GM13976 (cell line): ENCODE measurements at regions not wholly inside any gene's neighbourhood (a gene's known extent, or its start where the extent isn't known, plus 50 kb on each side); places are given as distances from the start of the nearest gene placed in this dataset.

Experiments used
- DNase-seq: peaks from one replicate; pipeline ENCODE4 v3.0.0; 2012; ENCODE audit warnings: low spot score
- CTCF ChIP-seq: IDR thresholded peaks from 2 replicates; pipeline ENCODE4 v1.5.1; 2012; ENCODE audit warnings: borderline replicate concordance, mild to moderate bottlenecking; ENCODE audit not compliant: insufficient read depth; ENCODE audit errors: extremely low read depth, missing control alignments, control extremely low read depth
- in situ Hi-C: fragments of 300-500 bp; cut with MboI; formaldehyde crosslinking; loops from one replicate; pipeline ENCODE4 v1.12.0; 2022; ENCODE audit warnings: low sequenced_read_pairs, mixed read lengths, inconsistent platforms; ENCODE audit not compliant: unreplicated experiment

- DNase-seq, result no peak
- no peak for TF ChIP-seq CTCF
- in situ Hi-C loops, result no loop called here
Measured at GRCh38 chr2:2837746-2838547, 506.9 kb upstream of the MYT1L start.

DNA sequence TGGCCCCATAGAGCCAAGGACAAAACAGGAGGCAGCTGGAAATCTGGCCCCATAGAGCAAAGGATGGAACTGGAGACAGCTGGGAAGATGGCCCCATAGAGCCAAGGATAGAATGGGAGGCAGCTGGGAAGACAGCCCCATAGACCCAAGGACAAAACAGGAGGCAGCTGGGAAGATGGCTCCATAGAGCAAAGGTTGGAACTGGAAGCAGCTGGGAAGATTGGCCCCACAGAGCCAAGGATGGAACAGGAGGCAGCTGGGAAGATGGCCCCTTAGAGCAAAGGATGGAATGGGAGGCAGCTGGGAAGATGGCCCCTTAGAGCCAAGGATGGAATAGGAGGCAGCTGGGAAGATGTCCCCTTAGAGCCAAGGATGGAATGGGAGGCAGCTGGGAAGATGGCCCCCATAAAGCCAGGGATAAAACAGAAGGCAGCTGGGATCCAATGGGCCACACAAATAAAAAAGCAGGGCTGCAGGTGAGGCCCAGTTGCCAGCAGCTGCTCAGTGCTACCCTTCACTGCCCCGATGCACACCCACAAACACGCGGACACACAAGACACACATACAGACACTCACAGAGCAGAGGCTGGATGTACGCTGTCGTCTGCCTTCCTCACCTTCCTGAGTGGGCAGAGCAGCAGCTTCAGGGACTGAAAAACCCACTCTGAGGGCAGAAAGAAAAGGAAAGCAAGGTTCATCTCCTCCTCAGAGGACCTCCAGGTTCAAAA lies 505.4 kb upstream of the MYT1L start:
- no peak for TF ChIP-seq CTCF
- DNase-seq, result no peak
- in situ Hi-C loops, result no loop called here

DNA sequence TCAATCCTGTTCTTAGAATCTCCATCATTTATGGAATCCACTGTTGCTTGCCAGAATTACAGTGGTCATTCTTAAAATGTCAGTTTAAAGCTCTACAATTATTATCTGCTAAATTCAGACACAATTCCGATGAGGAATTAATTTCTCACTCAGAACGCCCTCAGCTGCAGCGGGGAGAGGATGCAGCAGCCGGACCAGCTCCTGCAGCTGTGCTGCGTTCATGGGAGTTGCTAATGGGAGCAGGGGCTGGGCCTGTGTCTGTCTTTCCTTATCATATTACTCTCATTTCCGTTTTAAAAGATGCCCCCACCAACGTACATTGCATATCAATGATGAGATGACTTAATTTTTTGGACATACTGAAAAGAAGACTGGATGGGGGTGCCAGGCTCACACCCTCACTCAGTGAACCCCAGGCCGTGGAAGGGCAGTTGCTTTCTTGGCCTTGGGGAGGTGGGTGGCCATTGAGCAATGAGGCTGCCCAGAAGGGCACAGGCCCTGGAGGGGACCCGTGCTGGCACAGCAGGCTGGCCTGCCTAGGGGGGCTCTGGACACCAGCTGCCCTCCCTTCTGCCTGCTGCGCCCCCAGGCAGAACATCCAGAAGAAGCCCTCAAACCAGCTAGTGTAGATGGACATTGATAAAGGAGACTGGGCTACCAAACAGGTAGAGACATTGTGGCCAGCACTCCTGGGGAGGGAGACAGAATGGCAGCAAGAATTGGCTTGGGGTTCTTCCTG lies 503.6 kb upstream of the MYT1L start:
- TF ChIP-seq CTCF, result no peak
- in situ Hi-C loops, result no loop called here
- no peak for DNase-seq

DNA sequence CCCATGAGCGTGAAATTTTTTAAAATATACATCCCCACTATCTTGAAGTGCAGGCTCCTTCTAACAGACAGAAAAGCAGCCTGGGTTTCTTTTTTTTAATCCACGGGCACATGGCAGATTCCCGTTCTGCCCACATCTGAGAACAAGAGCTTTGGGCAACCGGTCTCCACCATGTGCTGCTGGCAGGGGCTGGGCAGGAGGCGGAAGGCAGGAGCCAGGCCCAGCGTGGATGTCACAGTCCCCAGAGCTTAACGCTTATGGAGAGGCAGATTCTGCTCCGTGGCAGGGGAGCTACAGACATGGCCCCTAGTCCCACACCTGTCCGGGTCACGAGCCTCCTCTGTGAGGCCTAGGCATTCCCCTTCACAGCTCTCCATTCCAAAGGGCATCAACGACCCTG lies 503.0 kb upstream of the MYT1L start:
- in situ Hi-C loops, result no loop called here
- DNase-seq, result no peak
- TF ChIP-seq CTCF, result no peak

DNA sequence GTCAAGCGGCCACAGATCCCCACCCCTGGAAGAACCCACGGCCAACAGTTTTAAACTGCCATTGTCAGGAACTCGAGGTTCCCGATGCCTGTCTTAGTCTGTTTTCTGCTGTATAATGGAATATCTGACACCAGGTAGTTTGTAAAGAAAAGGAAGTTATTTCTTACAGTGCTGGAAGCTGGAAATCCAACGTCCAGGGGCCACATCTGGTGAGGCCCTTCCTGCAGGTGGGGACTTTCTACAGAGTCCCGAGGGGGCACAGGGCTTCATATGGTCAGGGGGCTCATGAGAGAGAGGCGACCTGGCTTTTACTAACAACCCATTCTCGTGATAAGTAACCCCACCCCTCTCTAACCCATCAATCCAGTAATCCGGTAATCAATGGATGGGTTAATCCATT lies 501.6 kb upstream of the MYT1L start:
- no peak for TF ChIP-seq CTCF
- in situ Hi-C loops, result no loop called here
- DNase-seq, result no peak

DNA sequence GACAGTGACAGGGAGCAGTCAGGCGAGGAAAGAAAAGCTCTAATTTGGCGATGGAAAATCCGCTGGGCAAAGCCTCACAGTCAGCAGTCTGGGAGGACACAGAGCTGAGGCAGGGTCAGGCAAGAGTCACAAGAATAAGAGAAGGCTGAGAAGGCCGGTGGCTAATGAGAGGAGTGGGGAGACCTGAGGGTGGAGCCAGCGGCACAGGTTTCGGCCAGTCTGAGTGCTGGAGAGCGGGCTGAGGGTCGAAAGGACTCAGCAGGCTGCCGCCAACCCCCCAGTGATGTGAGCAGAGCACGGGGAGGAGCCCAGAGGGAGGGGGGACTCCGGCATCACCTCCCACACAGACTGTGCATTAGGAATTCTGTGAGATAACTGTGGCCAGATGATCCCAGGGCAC lies 500.6 kb upstream of the MYT1L start:
- TF ChIP-seq CTCF, result no peak
- in situ Hi-C loops, result no loop called here
- DNase-seq, result no peak
